ENCODE measurements at regions not wholly inside any gene's neighbourhood (a gene's known extent, or its start where the extent isn't known, plus 50 kb on each side); places are given as distances from the start of the nearest gene placed in this dataset.

- TF ChIP-seq CTCF (IDR thresholded peaks at IDR 0.05) (no peak), POLR2A (IDR thresholded peaks at IDR 0.05) (no peak)
Observed at GRCh38 chr5:145703856-145704255, 131.3 kb downstream of the PRELID2 start.

All from esophagus squamous epithelium (tissue), 4 donors.